T47D (cell line): ENCODE measurements at regions not wholly inside any gene's neighbourhood (a gene's known extent, or its start where the extent isn't known, plus 50 kb on each side); places are given as distances from the start of the nearest gene placed in this dataset.

Experiments used
- DNase-seq, 2 experiments: peaks; one replicate each; pipeline versions ENCODE4 v3.0.0 to v3.0.0-alpha.2; 2011 to 2012; ENCODE audit warnings: low read depth in 1 of 2, low spot score in 1 of 2
- JUND ChIP-seq: IDR thresholded peaks from 2 replicates; pipeline ENCODE4 v1.6.1; 2012; ENCODE audit warnings: low read depth
- in situ Hi-C: cut with HindIII; loops from 2 replicates; pipeline ENCODE4 v1.10.0; 2016; ENCODE audit warnings: low sequenced_read_pairs, low pct_unique_long_range_greater_than_20kb

GRCh38 chr6:26258212-26258977, 106.6 kb upstream of the BTN3A2 start:
- peak in 1 of 2 experiments; percentile 31 for DNase-seq
- in situ Hi-C loops = no loop called here
- TF ChIP-seq JUND = no peak

DNA sequence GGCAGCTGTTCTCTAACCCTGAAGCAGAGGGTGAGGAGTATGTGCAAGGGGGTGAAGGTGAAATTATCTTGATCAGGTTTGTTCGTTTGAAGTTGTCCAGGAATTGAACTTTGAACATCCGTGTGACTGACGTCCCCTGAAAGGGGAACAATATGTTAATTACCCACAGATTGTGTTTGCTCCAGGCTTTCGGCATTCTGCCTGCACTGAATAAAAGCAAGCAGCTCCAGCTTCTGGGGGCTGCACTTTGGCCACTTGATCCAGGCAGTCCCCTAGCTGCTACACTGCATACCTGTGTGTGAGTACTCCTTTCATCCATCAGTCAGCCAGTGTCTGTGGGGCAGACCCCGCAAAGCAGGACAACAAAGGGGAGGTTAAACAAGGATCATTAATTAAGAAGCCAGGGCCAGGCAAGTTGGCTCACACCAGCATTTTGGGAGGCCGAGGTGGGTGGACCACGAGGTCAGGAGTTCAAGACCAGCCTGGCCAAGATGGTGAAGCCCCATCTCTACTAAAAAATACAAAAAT, 104.8 kb upstream of the BTN3A2 start:
- in situ Hi-C loops = no loop called here
- no peak for TF ChIP-seq JUND
- no peak for DNase-seq

DNA sequence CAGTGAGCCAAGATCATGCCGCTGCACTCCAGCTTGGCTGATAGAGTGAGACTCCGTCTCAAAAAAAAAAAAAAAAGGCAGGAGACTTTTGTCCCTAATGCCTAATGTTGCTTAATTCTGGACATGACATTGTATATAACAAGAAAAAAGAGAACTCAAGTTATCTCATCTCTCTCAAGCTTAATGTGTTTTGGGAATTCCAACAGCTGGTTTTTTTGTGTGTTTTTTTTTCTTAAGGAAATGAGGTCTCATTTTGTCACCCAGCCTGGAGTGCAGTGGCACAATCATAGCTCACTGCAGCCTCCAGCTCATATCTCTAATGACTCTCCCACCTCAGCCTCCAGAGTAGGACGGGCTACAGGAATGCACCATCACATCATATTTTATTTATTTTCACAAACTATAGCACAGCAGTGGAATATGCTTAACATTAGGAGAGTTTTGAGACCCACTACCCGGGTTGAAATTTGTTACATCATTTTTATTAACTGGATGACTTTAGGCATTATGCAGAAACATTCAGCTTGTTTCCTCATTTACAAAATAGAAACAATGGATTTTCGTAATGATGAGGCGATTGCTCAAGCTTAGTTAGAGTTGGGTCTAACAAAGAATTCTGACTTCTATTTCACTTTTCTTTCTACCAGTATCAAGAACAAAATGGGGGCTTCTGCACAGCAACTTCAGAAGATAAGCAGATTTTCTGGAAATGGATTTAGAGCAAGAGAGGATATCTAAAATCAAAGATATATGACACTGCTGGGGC, 104.1 kb upstream of the BTN3A2 start:
- TF ChIP-seq JUND = no peak
- in situ Hi-C loops = no loop called here
- no peak for DNase-seq

- DNase-seq = no peak
- TF ChIP-seq JUND = no peak
- in situ Hi-C loops = no loop called here
Measured at GRCh38 chr6:26264547-26264946, 100.5 kb upstream of the BTN3A2 start.

DNA sequence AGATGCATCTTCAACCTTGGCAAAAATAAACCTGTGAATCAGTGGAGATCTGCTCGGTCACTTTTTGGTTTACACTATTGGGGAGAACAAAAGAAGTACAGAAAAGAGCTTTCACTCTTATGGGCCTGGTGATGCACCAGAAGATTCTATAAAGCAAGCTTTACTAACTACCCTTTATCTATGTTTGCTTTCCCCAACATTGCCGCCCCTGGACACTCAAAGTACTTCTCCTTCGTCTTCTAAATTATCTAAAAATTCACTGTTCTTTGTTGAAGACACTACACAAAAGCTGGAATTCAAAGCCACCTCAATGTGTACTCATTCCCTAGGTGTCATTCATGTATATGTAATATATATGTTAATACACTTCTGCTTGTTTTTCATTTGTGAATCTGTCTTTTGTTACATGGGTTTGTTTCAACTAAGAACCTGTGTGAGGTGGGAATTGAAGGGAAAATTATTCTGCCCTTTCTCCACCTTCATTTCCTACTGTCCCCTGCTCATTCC, 97.9 kb upstream of the BTN3A2 start:
- no peak for TF ChIP-seq JUND
- in situ Hi-C loops = no loop called here
- DNase-seq = no peak

DNA sequence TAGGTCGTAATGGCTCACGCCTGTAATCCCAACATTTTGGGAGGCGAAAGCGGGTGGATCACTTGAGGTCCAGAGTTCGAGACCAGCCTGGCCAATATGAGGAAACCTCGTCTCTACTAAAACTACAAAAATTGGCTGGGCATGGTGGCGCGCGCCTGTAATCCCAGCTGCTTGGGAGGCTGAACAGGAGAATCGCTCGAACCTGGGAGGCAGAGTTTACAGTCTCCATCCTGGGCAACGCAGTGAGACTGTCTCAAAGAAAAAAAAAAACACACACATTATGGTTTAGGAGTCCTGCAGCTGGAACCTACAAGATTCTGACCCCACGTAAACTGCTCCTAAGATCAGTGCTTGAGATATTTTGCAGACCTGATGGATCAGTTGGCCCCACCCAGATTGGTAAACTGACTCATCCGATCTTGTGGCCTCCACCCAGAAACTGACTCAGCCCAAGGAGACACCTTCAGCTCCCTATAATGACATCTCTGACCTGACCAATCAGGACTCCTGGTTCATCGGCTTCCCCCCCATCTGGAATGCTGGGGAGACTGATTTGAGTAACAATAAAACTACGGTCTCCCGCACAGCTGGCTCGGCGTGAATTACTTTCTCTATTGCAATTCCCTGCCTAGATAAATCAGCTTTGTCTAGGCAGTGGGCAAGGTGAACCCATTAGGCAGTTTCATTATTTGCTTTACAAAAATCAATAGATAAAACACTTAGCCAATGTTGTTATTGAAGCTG, 96.2 kb upstream of the BTN3A2 start:
- no peak for DNase-seq
- no peak for TF ChIP-seq JUND
- in situ Hi-C loops = no loop called here

GRCh38 chr6:26269531-26270485, 95.2 kb upstream of the BTN3A2 start:
- no peak for DNase-seq
- TF ChIP-seq JUND = no peak
- in situ Hi-C loops = no loop called here

GRCh38 chr6:26270486-26270861, 94.5 kb upstream of the BTN3A2 start:
- DNase-seq = no peak
- no peak for TF ChIP-seq JUND
- in situ Hi-C loops = no loop called here

- in situ Hi-C loops = no loop called here
- no peak for DNase-seq
- no peak for TF ChIP-seq JUND
Measured at GRCh38 chr6:26270903-26271667, 93.9 kb upstream of the BTN3A2 start.

- in situ Hi-C loops = no loop called here
Measured at GRCh38 chr6:26271668-26272024, 93.4 kb upstream of the BTN3A2 start.

GRCh38 chr6:26272171-26272637, 92.8 kb upstream of the BTN3A2 start:
- in situ Hi-C loops = no loop called here
- no peak for TF ChIP-seq JUND
- no peak for DNase-seq

More at GRCh38 chr6:26271668-26272024, 93.4 kb upstream of the BTN3A2 start:
- TF ChIP-seq JUND = no peak
- DNase-seq = no peak
